HTR-8/SVneo (cell line): ENCODE measurements at regions not wholly inside any gene's neighbourhood (a gene's known extent, or its start where the extent isn't known, plus 50 kb on each side); places are given as distances from the start of the nearest gene placed in this dataset.

Experiments used
- DNase-seq: peaks from one replicate; pipeline ENCODE4 v3.0.0; 2011; ENCODE audit warnings: low spot score, mixed read lengths; ENCODE audit not compliant: insufficient read length
- FAIRE-seq: peaks from 2 replicates; lab custom pipeline; 2011; peaks lifted over from hg19 to GRCh38; lab: Jason Lieb, UNC

- no peak for FAIRE-seq
- DNase-seq = no peak
Observed at GRCh38 chr1:117795190-117795589, 134.2 kb downstream of the GDAP2 start.

- FAIRE-seq (no peak), DNase-seq (no peak)
Observed at GRCh38 chr1:117795792-117796191, 133.6 kb downstream of the GDAP2 start.

- DNase-seq (no peak), FAIRE-seq (no peak)
Observed at GRCh38 chr1:117796226-117796625, 133.2 kb downstream of the GDAP2 start.

GRCh38 chr1:117798550-117798949, 130.9 kb downstream of the GDAP2 start:
- FAIRE-seq = no peak
- DNase-seq = no peak

GRCh38 chr1:117802531-117803257, 126.7 kb downstream of the GDAP2 start:
- DNase-seq (no peak), FAIRE-seq (no peak)

GRCh38 chr1:117803318-117803717, 126.1 kb downstream of the GDAP2 start:
- DNase-seq (no peak), FAIRE-seq (no peak)

- DNase-seq (no peak), FAIRE-seq (no peak)
Observed at GRCh38 chr1:117809764-117810163, 119.7 kb downstream of the GDAP2 start.

- DNase-seq (no peak), FAIRE-seq (no peak)
Observed at GRCh38 chr1:117810553-117810952, 118.9 kb downstream of the GDAP2 start.

- FAIRE-seq (no peak), DNase-seq (no peak)
Observed at GRCh38 chr1:117812869-117813511, 116.4 kb downstream of the GDAP2 start.
